ENCODE measurements at regions not wholly inside any gene's neighbourhood (a gene's known extent, or its start where the extent isn't known, plus 50 kb on each side); places are given as distances from the start of the nearest gene placed in this dataset.
A peak's percentile ranks its signal among the peaks of the same experiment; 100 is the strongest.

DNA sequence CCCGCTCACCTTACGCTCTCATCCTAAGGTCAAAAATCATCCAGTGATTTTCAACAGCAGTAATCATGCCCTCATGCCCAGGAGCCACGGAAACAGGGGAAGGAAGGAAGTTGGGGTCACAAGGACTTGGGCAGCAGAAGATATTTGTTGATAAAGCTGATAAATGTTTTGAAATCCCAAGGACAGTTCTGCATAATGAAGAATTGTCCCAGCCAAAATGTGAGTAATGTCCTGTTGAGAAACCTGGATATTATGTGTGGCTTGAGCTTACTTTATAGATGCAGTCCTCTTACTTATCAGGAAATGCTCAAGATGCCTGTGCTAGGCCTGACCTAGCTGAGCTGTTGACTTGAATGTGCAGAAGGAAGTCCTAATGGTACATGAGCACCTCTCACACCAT, 263.0 kb upstream of the ZFP42 start:
- Histone ChIP-seq H3K36me3 (ENCODE audit: control insufficient read depth in 2 of 2, insufficient read depth in 1 of 2, low read length in 2 of 2) (no peaks in the 10 kb centered on the region), H3K4me3 (ENCODE audit: low read depth, low read length) (no peak overlapping the region), H3K9me3 (ENCODE audit: control insufficient read depth, insufficient read depth, low read depth, low read length) (no peaks in the 10 kb centered on the region), H3K4me1 (ENCODE audit: control insufficient read depth, insufficient read depth, low read length) (no peaks in the 10 kb centered on the region), H3K27ac (ENCODE audit: extremely low read depth, low read depth, low read length) (no peak overlapping the region)
- CTCF ChIA-PET, result no interaction called here
- POLR2A ChIA-PET, result no interaction called here
- no peak for TF ChIP-seq ZNF692 (tag by site-specific recombination; IDR thresholded peaks at IDR 0.05)
- no peak for TF ChIP-seq ZBTB6 (tag by site-specific recombination; IDR thresholded peaks at IDR 0.05)
- TF ChIP-seq PBX3 (CRISPR knock-in tag; IDR thresholded peaks at IDR 0.05), result no peak
- no peak for TF ChIP-seq SP7 (tag by site-specific recombination; IDR thresholded peaks at IDR 0.05)
- TF ChIP-seq GLIS2 (tag by site-specific recombination; IDR thresholded peaks at IDR 0.05), result no peak
- no peak for TF ChIP-seq ZNF639 (tag by site-specific recombination; IDR thresholded peaks at IDR 0.05)
- no peak for TF ChIP-seq YY1 (tag by site-specific recombination; IDR thresholded peaks at IDR 0.05)
- no peak for TF ChIP-seq ZNF138 (tag by site-specific recombination; IDR thresholded peaks at IDR 0.05; ENCODE audit: borderline replicate concordance)
- TF ChIP-seq ZEB2 (tag by site-specific recombination; IDR thresholded peaks at IDR 0.05), result no peak
- no peak for TF ChIP-seq ZBTB26 (tag by site-specific recombination; optimal IDR thresholded peaks at IDR 0.05)
- TF ChIP-seq PRDM6 (tag by site-specific recombination; IDR thresholded peaks at IDR 0.05), result no peak
- no peak for TF ChIP-seq SALL2 (tag by site-specific recombination; IDR thresholded peaks at IDR 0.05; ENCODE audit: borderline replicate concordance)

- H3K9me3 ChIP-seq (ENCODE audit: control insufficient read depth, insufficient read depth, low read depth, low read length), result no peaks in the 10 kb centered on the region
- no peak overlapping the region for H3K27ac ChIP-seq (ENCODE audit: extremely low read depth, low read depth, low read length)
- POLR2A ChIA-PET, result no interaction called here
- CTCF ChIA-PET, result no interaction called here
- no peak for TF ChIP-seq ZNF792 (tag by site-specific recombination; IDR thresholded peaks at IDR 0.05)
- peak; percentile 86; the same call in 1 of the 2 replicates for TF ChIP-seq TRIM28 (IDR thresholded peaks at IDR 0.05; ENCODE audit: borderline replicate concordance, low read length)
- TF ChIP-seq SETDB1 (IDR thresholded peaks at IDR 0.05; ENCODE audit: insufficient read length, low read length), result peak; percentile 99
- no peak overlapping the region for H3K4me3 ChIP-seq (ENCODE audit: low read depth, low read length)
- H3K4me1 ChIP-seq (ENCODE audit: control insufficient read depth, insufficient read depth, low read length), result no peaks in the 10 kb centered on the region
- H3K36me3 ChIP-seq (ENCODE audit: control insufficient read depth in 2 of 2, insufficient read depth in 1 of 2, low read length in 2 of 2), result no peaks in the 10 kb centered on the region
Observed at GRCh38 chr4:187739771-187740170, 255.8 kb upstream of the ZFP42 start.

Data from HEK293 (cell line).